ENCODE measurements at regions not wholly inside any gene's neighbourhood (a gene's known extent, or its start where the extent isn't known, plus 50 kb on each side); places are given as distances from the start of the nearest gene placed in this dataset.

DNA sequence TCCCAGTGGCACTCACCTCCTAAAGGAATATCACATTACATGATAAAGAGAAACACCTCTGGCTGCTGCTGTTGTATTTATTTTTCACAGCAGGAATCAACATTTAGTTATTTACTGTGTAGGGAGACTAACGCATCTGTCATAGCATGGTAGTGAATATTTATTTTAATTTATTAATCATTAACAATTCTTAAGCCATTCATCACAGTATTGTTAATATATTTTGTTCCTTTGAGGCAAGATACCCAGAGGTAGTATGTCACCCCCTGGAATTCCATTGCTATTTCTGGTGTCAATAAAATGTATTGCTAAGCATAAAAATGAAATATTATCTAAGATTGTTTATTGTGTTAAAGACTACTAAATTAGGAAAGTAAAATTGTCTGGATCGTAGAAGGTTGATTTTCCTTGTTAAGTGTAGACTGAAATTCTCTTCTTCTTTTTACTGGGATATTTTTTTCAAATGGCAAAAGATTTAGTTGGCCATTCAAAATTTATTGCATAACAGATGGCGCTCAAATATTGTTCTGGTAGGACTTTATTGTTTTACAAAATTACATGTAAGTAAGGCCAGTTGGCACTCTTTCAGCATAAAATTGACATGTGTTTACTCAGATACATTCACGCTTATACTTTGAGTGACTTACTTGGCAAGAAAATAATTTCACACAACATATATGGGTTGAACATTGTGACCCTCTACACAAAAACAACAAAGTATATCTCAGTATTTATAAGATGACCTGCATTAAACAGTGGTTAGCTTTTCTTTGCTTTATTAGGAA is 1358.7 kb upstream of the SORCS1 start:
- H3K36me3 ChIP-seq (ENCODE audit: low read depth) = no peaks in the 10 kb centered on the region
- no peaks in the 10 kb centered on the region for H3K9me2 ChIP-seq (ENCODE audit: insufficient read depth)
- H2AFZ ChIP-seq = no peak overlapping the region
- DNase-seq = no peak
- H3K27ac ChIP-seq = no peak overlapping the region
- POLR2A ChIA-PET (ENCODE audit: unreplicated experiment) = no interaction called here
- H3K4me2 ChIP-seq = no peak overlapping the region
- no peaks in the 10 kb centered on the region for H4K20me1 ChIP-seq (ENCODE audit: insufficient read depth)
- H3K4me3 ChIP-seq = no peak overlapping the region
- BruUV-seq (replicated peaks) = no TSS peak
- CTCF ChIA-PET = no interaction called here
- H3K4me1 ChIP-seq (replicated peaks; ENCODE audit: insufficient read depth) = no peaks in the 10 kb centered on the region
- intact Hi-C loops (cut with micrococcal nuclease; ENCODE audit: unreplicated experiment) = no loop called here
- H3K27me3 ChIP-seq (ENCODE audit: insufficient read depth, low read depth) = no peaks in the 10 kb centered on the region
- no peaks in the 10 kb centered on the region for H3K9me3 ChIP-seq (ENCODE audit: insufficient read depth, low read depth)
- H3F3A ChIP-seq (ENCODE audit: insufficient read depth, low read depth) = no peaks in the 10 kb centered on the region
- no peaks in the 10 kb centered on the region for H3K79me2 ChIP-seq (ENCODE audit: low read depth)
- TF ChIP-seq EZH2 (IDR thresholded peaks at IDR 0.05; ENCODE audit: low read depth) = no peak
- TF ChIP-seq, protein P1, sequence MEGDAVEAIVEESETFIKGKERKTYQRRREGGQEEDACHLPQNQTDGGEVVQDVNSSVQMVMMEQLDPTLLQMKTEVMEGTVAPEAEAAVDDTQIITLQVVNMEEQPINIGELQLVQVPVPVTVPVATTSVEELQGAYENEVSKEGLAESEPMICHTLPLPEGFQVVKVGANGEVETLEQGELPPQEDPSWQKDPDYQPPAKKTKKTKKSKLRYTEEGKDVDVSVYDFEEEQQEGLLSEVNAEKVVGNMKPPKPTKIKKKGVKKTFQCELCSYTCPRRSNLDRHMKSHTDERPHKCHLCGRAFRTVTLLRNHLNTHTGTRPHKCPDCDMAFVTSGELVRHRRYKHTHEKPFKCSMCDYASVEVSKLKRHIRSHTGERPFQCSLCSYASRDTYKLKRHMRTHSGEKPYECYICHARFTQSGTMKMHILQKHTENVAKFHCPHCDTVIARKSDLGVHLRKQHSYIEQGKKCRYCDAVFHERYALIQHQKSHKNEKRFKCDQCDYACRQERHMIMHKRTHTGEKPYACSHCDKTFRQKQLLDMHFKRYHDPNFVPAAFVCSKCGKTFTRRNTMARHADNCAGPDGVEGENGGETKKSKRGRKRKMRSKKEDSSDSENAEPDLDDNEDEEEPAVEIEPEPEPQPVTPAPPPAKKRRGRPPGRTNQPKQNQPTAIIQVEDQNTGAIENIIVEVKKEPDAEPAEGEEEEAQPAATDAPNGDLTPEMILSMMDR (conservative IDR thresholded peaks at IDR 0.05) = no peak

DNA sequence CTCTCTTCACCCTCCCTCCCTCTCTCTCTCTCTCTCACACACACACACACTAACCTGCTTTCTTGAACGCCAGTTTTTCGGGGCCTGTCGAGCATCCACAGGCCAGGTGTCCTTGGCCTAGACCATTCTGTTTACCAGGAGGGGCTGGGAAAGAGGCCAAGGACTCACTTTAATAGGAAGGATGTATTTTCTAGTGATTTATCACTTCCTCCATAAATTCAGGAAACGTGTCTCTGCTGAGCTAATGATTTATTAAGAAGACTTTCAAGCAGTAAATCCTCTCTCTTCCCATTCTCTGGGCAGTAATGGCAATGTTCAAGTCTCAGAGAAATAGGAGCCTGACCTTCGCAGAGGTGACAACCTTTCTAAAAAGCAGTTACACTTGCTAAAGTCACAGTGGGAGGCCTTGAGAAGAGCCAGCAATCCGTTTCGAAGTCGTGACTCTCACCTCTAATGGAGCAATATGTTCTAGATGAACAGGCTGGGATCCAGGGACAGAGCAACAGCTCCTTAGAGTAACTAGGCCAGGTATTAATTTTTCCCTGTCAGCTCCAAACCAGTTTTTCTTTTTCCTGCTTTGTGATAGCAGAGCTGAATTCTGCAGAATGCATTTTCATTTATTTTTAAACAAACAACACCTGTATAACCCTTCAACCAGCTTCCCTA is 1357.5 kb upstream of the SORCS1 start:
- no peak for DNase-seq

DNA sequence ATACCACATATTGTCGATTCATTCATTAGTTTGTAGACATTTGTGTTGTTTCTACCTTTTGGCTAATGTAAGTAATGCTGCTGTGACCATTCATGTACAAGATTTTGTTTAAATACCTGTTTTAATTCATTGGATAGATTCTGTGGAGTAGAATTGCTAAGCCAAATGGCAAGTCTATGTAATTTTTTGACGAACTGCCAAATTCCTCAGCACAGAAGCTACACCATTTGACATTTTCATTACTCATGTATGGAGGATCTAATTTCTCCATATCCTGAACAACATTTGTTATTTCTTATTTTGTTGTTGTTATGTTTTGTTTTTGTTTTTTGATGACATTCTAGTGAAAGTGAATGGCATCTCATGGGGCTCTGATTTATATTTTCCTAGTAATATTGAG is 1351.3 kb upstream of the SORCS1 start:
- DNase-seq = no peak
- Histone ChIP-seq H3K79me2 (ENCODE audit: low read depth) (no peaks in the 10 kb centered on the region), H2AFZ (no peak overlapping the region), H3K9me3 (ENCODE audit: insufficient read depth, low read depth) (no peaks in the 10 kb centered on the region), H3K27ac (no peak overlapping the region), H4K20me1 (ENCODE audit: insufficient read depth) (no peaks in the 10 kb centered on the region), H3K27me3 (ENCODE audit: insufficient read depth, low read depth) (no peaks in the 10 kb centered on the region), H3K4me2 (no peak overlapping the region), H3F3A (ENCODE audit: insufficient read depth, low read depth) (no peaks in the 10 kb centered on the region), H3K4me3 (no peak overlapping the region), H3K9me2 (ENCODE audit: insufficient read depth) (no peaks in the 10 kb centered on the region), H3K36me3 (ENCODE audit: low read depth) (no peaks in the 10 kb centered on the region), H3K4me1 (replicated peaks; ENCODE audit: insufficient read depth) (no peaks in the 10 kb centered on the region)
- BruUV-seq (replicated peaks) = no TSS peak
- intact Hi-C loops (cut with micrococcal nuclease; ENCODE audit: unreplicated experiment) = no loop called here
- CTCF ChIA-PET = no interaction called here
- TF ChIP-seq, protein P1 (conservative IDR thresholded peaks at IDR 0.05) = no peak
- TF ChIP-seq EZH2 (IDR thresholded peaks at IDR 0.05; ENCODE audit: low read depth) = no peak
- POLR2A ChIA-PET (ENCODE audit: unreplicated experiment) = no interaction called here

More for the DNA sequence above, 1357.5 kb upstream of the SORCS1 start:
- Histone ChIP-seq H3K27ac (no peak overlapping the region), H3F3A (ENCODE audit: insufficient read depth, low read depth) (no peaks in the 10 kb centered on the region), H3K4me3 (no peak overlapping the region), H2AFZ (no peak overlapping the region), H3K9me2 (ENCODE audit: insufficient read depth) (no peaks in the 10 kb centered on the region), H3K4me2 (no peak overlapping the region), H3K79me2 (ENCODE audit: low read depth) (no peaks in the 10 kb centered on the region), H3K4me1 (replicated peaks; ENCODE audit: insufficient read depth) (no peaks in the 10 kb centered on the region), H3K27me3 (ENCODE audit: insufficient read depth, low read depth) (no peaks in the 10 kb centered on the region), H4K20me1 (ENCODE audit: insufficient read depth) (no peaks in the 10 kb centered on the region), H3K36me3 (ENCODE audit: low read depth) (no peaks in the 10 kb centered on the region), H3K9me3 (ENCODE audit: insufficient read depth, low read depth) (no peaks in the 10 kb centered on the region)
- POLR2A ChIA-PET (ENCODE audit: unreplicated experiment) = interaction anchor here (0.6 kb wide), 1 partner anchor 1362 kb away, joined by 4 read pairs; no protein-coding TSS in a partner anchor
- CTCF ChIA-PET = interaction anchor here (0.6 kb wide), 1 partner anchor 1124 kb away, joined by 6 read pairs; no protein-coding TSS in a partner anchor
- intact Hi-C loops (cut with micrococcal nuclease; ENCODE audit: unreplicated experiment) = no loop called here
- BruUV-seq (replicated peaks) = no TSS peak
- no peak for TF ChIP-seq EZH2 (IDR thresholded peaks at IDR 0.05; ENCODE audit: low read depth)
- TF ChIP-seq, protein P1 (conservative IDR thresholded peaks at IDR 0.05) = no peak

Data from PC-9 (cell line).